Gastrocnemius medialis (tissue), 4 donors: ENCODE measurements at regions not wholly inside any gene's neighbourhood (a gene's known extent, or its start where the extent isn't known, plus 50 kb on each side); places are given as distances from the start of the nearest gene placed in this dataset.

Experiments used
- POLR2A ChIP-seq, 2 donors: fragments of 450-650 bp; IDR thresholded peaks; one replicate each; pipeline ENCODE4 v1.6.1; 2017; ENCODE audit warnings: antibody characterized with exemption in 2 of 2, mild to moderate bottlenecking in 2 of 2, moderate library complexity in 2 of 2
- TF ChIP-seq, protein P1 (sequence below), 5 experiments: fragments of 450-650 bp in 3 of 5; fragments of 200-600 bp in 2 of 5; sonication (generic) in 2 of 5; IDR thresholded peaks in 4 of 5; conservative IDR thresholded peaks in 1 of 5; 1 replicate in 4 of 5; 2 replicates in 1 of 5; pipeline ENCODE4 v1.5.1; 2016 to 2019; ENCODE audit warnings: antibody characterized with exemption in 5 of 5, mild to moderate bottlenecking in 3 of 5, moderate library complexity in 3 of 5

DNA sequence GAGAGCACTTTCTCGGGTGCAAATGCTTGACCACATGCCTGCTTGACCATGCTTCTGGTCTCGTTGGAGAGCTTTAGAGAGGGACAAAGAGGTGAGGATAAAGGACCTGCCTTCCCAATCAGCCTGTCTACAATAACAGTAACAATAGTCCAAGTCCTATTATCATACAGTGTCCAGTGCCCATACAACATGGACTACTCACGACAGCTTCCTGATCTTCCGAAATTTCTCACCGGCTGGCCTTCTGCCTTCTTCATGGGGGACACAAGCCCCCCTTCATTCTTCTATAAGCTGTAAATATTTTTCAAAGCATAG, 329.0 kb downstream of the PAX3 start:
- TF ChIP-seq, protein P1, sequence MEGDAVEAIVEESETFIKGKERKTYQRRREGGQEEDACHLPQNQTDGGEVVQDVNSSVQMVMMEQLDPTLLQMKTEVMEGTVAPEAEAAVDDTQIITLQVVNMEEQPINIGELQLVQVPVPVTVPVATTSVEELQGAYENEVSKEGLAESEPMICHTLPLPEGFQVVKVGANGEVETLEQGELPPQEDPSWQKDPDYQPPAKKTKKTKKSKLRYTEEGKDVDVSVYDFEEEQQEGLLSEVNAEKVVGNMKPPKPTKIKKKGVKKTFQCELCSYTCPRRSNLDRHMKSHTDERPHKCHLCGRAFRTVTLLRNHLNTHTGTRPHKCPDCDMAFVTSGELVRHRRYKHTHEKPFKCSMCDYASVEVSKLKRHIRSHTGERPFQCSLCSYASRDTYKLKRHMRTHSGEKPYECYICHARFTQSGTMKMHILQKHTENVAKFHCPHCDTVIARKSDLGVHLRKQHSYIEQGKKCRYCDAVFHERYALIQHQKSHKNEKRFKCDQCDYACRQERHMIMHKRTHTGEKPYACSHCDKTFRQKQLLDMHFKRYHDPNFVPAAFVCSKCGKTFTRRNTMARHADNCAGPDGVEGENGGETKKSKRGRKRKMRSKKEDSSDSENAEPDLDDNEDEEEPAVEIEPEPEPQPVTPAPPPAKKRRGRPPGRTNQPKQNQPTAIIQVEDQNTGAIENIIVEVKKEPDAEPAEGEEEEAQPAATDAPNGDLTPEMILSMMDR (IDR thresholded peaks at IDR 0.05 in 4 of 5, conservative IDR thresholded peaks at IDR 0.05 in 1 of 5), result no peak
- no peak for TF ChIP-seq POLR2A (IDR thresholded peaks at IDR 0.05)
